DOHH2 (cell line): ENCODE measurements at regions not wholly inside any gene's neighbourhood (a gene's known extent, or its start where the extent isn't known, plus 50 kb on each side); places are given as distances from the start of the nearest gene placed in this dataset.
"Not testable (repeated sequence)": the region's sequence is repeated elsewhere in the genome, so short reads cannot be mapped to it uniquely, and the experiment has no call there.

Experiments
- H3F3A ChIP-seq: fragments of 200-600 bp; sonication (generic), shearing (Covaris generic); 2 replicates; pipeline ENCODE4 v1.6.0; 2016; ENCODE audit warnings: antibody characterized with exemption, mild to moderate bottlenecking; ENCODE audit not compliant: control insufficient read depth, insufficient read depth
- H3K27ac ChIP-seq: fragments of 200-600 bp; sonication (generic); 2 replicates; pipeline ENCODE4 v1.5.1; 2014; ENCODE audit warnings: low read depth, mild to moderate bottlenecking, low read length, moderate library complexity
- H3K27me3 ChIP-seq: fragments of 200-600 bp; sonication (generic); 2 replicates; pipeline ENCODE4 v1.6.1; 2014; ENCODE audit warnings: mild to moderate bottlenecking, low read length, mixed read lengths; ENCODE audit not compliant: control insufficient read depth
- H3K36me3 ChIP-seq: fragments of 200-600 bp; sonication (generic); 2 replicates; pipeline ENCODE4 v1.6.1; 2014; ENCODE audit warnings: mild to moderate bottlenecking, low read length, moderate library complexity, mixed read lengths; ENCODE audit not compliant: control insufficient read depth
- H3K4me1 ChIP-seq: fragments of 200-600 bp; sonication (generic); 2 replicates; pipeline ENCODE4 v1.6.1; 2014; ENCODE audit warnings: mild to moderate bottlenecking, low read length, mixed read lengths; ENCODE audit not compliant: control insufficient read depth
- H3K4me2 ChIP-seq: fragments of 200-600 bp; sonication (generic); 2 replicates; pipeline ENCODE4 v1.6.0; 2014; ENCODE audit warnings: mild to moderate bottlenecking, low read length, moderate library complexity
- H3K4me3 ChIP-seq: fragments of 200-600 bp; sonication (generic); 2 replicates; pipeline ENCODE4 v1.5.1; 2014; ENCODE audit warnings: mild to moderate bottlenecking, low read length, mixed read lengths
- H3K79me2 ChIP-seq: fragments of 200-600 bp; sonication (generic); 2 replicates; pipeline ENCODE4 v1.6.1; 2014; ENCODE audit warnings: mild to moderate bottlenecking, low read length, mixed read lengths; ENCODE audit not compliant: control insufficient read depth
- H3K9me2 ChIP-seq: fragments of 200-600 bp; sonication (generic); replicated peaks from 2 replicates; pipeline ENCODE4 v1.6.1; 2014; ENCODE audit warnings: mild to moderate bottlenecking, low read length, mixed read lengths; ENCODE audit not compliant: control insufficient read depth
- H3K9me3 ChIP-seq: fragments of 200-600 bp; sonication (generic); 2 replicates; pipeline ENCODE4 v1.6.1; 2014; ENCODE audit warnings: antibody characterized with exemption, low read length, mixed read lengths; ENCODE audit not compliant: control insufficient read depth, insufficient read depth
- H4K20me1 ChIP-seq: fragments of 200-600 bp; sonication (generic); 2 replicates; pipeline ENCODE4 v1.6.0; 2014; ENCODE audit warnings: low read depth, mild to moderate bottlenecking, antibody characterized with exemption, low read length, moderate library complexity; ENCODE audit not compliant: control insufficient read depth, insufficient read depth
- EZH2phosphoT487 ChIP-seq: fragments of 200-600 bp; sonication (generic); IDR thresholded peaks from 2 replicates; pipeline ENCODE4 v1.6.1; 2017; ENCODE audit warnings: borderline replicate concordance, mild to moderate bottlenecking, antibody characterized with exemption, low read length, moderate library complexity, mixed read lengths
- TF ChIP-seq, protein P1 (sequence below): fragments of 200-600 bp; sonication (generic); IDR thresholded peaks from one replicate; pipeline ENCODE4 v1.5.1; 2014; ENCODE audit warnings: antibody characterized with exemption, mild to moderate bottlenecking, low read depth, low read length; ENCODE audit not compliant: poor library complexity, severe bottlenecking

DNA sequence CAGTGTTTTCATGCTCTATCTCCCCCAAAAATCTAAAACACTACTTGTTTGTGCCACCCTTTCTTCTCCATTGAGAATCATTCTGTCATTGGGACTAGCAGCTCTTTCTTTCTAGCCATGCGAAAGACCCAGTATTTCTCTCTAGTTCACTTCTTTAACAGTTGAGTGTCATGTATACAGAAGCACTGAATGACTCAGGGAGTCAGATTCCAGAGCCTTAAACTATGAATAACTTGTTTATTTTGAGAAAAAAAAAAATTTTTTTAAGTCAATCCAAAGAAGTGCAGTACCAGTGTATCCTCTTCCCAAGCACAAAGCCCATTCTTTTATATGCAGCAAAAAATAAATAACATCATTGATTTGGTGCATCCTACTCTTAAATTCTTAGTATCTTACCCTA lies 415.4 kb upstream of the GRAMD2B start:
- Histone ChIP-seq H3K27ac (no peak overlapping the region), H4K20me1 (no peaks in the 10 kb centered on the region), H3K9me2 (no peaks in the 10 kb centered on the region), H3K4me2 (no peak overlapping the region), H3K4me3 (no peak overlapping the region), H3F3A (no peaks in the 10 kb centered on the region), H3K79me2 (no peaks in the 10 kb centered on the region), H3K27me3 (no peaks in the 10 kb centered on the region), H3K36me3 (no peaks in the 10 kb centered on the region), H3K4me1 (no peaks in the 10 kb centered on the region), H3K9me3 (no peaks in the 10 kb centered on the region)
- TF ChIP-seq, protein P1, sequence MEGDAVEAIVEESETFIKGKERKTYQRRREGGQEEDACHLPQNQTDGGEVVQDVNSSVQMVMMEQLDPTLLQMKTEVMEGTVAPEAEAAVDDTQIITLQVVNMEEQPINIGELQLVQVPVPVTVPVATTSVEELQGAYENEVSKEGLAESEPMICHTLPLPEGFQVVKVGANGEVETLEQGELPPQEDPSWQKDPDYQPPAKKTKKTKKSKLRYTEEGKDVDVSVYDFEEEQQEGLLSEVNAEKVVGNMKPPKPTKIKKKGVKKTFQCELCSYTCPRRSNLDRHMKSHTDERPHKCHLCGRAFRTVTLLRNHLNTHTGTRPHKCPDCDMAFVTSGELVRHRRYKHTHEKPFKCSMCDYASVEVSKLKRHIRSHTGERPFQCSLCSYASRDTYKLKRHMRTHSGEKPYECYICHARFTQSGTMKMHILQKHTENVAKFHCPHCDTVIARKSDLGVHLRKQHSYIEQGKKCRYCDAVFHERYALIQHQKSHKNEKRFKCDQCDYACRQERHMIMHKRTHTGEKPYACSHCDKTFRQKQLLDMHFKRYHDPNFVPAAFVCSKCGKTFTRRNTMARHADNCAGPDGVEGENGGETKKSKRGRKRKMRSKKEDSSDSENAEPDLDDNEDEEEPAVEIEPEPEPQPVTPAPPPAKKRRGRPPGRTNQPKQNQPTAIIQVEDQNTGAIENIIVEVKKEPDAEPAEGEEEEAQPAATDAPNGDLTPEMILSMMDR: no peak
- no peak for TF ChIP-seq EZH2phosphoT487

DNA sequence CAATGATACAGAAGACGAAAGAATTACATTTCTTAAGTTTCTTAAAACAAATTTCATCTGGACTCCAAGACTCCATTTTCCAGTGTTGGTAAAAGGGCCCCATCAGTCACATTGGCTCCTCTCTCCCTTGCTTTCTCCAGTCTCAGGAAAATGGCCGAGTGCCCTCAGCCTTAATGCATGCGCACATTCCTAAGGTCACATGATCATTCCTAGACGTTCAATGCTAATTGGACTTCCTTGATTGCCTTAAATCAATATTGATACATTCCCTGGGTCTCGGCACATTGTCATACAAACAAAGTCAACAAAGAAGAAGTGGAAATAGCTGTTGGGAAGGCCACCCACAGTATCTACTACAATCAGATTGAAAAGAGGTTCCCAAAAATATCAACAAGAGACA lies 413.6 kb upstream of the GRAMD2B start:
- Histone ChIP-seq H3K9me2 (no peaks in the 10 kb centered on the region), H3K27ac (no peak overlapping the region), H3K36me3 (no peaks in the 10 kb centered on the region), H3K9me3 (no peaks in the 10 kb centered on the region), H3K27me3 (no peaks in the 10 kb centered on the region), H3K4me1 (no peaks in the 10 kb centered on the region), H3K79me2 (no peaks in the 10 kb centered on the region), H3F3A (no peaks in the 10 kb centered on the region), H4K20me1 (no peaks in the 10 kb centered on the region), H3K4me2 (no peak overlapping the region), H3K4me3 (no peak overlapping the region)
- no peak for TF ChIP-seq EZH2phosphoT487
- TF ChIP-seq, protein P1: no peak

DNA sequence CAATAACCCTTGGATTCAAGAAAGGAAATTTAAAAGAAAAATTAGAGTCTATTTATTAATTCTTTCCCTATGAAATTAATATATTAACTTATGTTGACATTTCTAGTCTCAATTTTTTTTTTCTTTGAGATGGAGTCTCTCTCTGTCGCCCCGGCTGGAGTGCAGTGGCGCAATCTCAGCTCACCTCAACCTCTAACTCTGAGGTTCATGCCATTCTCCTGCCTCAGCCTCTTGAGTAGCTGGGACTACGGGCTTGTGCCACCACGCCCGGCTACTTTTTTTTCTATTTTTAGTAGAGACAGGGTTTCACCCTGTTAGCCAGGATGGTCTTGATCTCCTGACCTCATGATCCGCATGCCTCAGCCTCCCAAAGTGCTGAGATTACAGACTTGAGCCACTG lies 411.7 kb upstream of the GRAMD2B start:
- H3K4me1 ChIP-seq, H3K27me3 ChIP-seq, H3K4me2 ChIP-seq, H3K27ac ChIP-seq, H4K20me1 ChIP-seq, H3K79me2 ChIP-seq, H3K9me2 ChIP-seq, H3K9me3 ChIP-seq, H3F3A ChIP-seq, H3K36me3 ChIP-seq, H3K4me3 ChIP-seq: not testable (repeated sequence)

DNA sequence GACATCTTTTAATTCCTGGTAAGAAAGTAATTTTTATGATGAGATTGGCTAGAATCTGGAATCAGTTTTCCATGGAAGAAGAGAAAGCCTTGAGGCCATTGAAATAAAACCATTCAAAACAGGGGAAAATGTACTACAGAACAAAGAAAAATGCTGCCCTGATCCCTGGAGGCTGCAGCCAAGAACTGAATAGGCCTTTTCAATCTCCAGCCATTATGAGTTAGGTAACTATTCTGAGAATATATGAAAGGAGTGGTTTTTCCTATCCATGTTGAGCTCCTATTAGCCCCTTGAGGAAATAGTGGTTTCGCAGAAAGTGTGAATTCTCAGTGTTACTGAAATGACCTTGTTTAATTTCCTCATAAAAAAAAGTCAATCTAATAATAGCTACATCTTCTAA lies 408.5 kb upstream of the GRAMD2B start:
- Histone ChIP-seq H3K79me2 (no peaks in the 10 kb centered on the region), H3F3A (no peaks in the 10 kb centered on the region), H3K27me3 (no peaks in the 10 kb centered on the region), H3K4me3 (no peak overlapping the region), H3K4me2 (no peak overlapping the region), H3K9me3 (no peaks in the 10 kb centered on the region), H4K20me1 (no peaks in the 10 kb centered on the region), H3K4me1 (no peaks in the 10 kb centered on the region), H3K36me3 (no peaks in the 10 kb centered on the region), H3K27ac (no peak overlapping the region), H3K9me2 (no peaks in the 10 kb centered on the region)
- TF ChIP-seq EZH2phosphoT487: no peak
- TF ChIP-seq, protein P1: no peak
